ENCODE measurements at regions not wholly inside any gene's neighbourhood (a gene's known extent, or its start where the extent isn't known, plus 50 kb on each side); places are given as distances from the start of the nearest gene placed in this dataset.

- Histone ChIP-seq H3K9ac (ENCODE audit: low read depth, low read length) (no peak overlapping the region), H4K20me1 (ENCODE audit: insufficient read depth, low read length) (no peaks in the 10 kb centered on the region), H3K23ac (ENCODE audit: low read depth, low read length) (no peak overlapping the region), H3K9me3 (ENCODE audit: control insufficient read depth, insufficient read depth, low read length) (peaks cover 2% of the 10 kb centered on the region; the same call in 1 of the 2 replicates), H2BK15ac (ENCODE audit: low read depth, low read length) (no peak overlapping the region), H4K8ac (ENCODE audit: low read depth in 2 of 2, low read length in 2 of 2) (no peak overlapping the region), H2AFZ (replicated peaks; ENCODE audit: low read length, poor library complexity) (no peak overlapping the region), H4K91ac (ENCODE audit: insufficient read depth, low read depth, low read length) (no peak overlapping the region), H2AK5ac (ENCODE audit: low read depth, low read length) (no peak overlapping the region), H2BK120ac (ENCODE audit: low read depth, low read length) (no peak overlapping the region), H3K27me3 (ENCODE audit: control insufficient read depth, insufficient read depth, low read length) (no peaks in the 10 kb centered on the region), H2BK5ac (ENCODE audit: low read depth, low read length, poor library complexity, severe bottlenecking) (no peak overlapping the region), H3K27ac (ENCODE audit: insufficient read depth, low read length) (no peak overlapping the region), H3K4me2 (ENCODE audit: low read depth, low read length) (no peak overlapping the region), H3K9me1 (ENCODE audit: insufficient read depth, low read length) (no peaks in the 10 kb centered on the region), H3K79me1 (ENCODE audit: low read depth in 1 of 2, low read length in 2 of 2) (no peaks in the 10 kb centered on the region), H2AK9ac (replicated peaks; ENCODE audit: low read depth, low read length, poor library complexity) (no peak overlapping the region), H3K14ac (replicated peaks; ENCODE audit: low read depth, low read length) (no peak overlapping the region), H2BK20ac (ENCODE audit: low read depth, low read length) (no peak overlapping the region), H3K18ac (ENCODE audit: low read depth, low read length) (no peak overlapping the region), H3K4me3 (ENCODE audit: insufficient read depth, low read depth, low read length) (no peak overlapping the region), H3K4ac (ENCODE audit: low read depth, low read length) (no peak overlapping the region), H3K56ac (ENCODE audit: extremely low read depth, insufficient read depth, low read length) (no peak overlapping the region), H4K5ac (ENCODE audit: low read depth, low read length) (no peak overlapping the region), H3K4me1 (ENCODE audit: control insufficient read depth, insufficient read depth, low read length) (no peaks in the 10 kb centered on the region), H3K36me3 (ENCODE audit: control insufficient read depth, insufficient read depth, low read length) (no peaks in the 10 kb centered on the region)
- DNase-seq (no peak), ATAC-seq (ENCODE audit: low read depth) (no peak)
- in situ Hi-C loops (cut with MboI; ENCODE audit: low sequenced_read_pairs) = no loop called here
- POLR2A ChIA-PET (ENCODE audit: unreplicated experiment) = no interaction called here
- intact Hi-C loops (cut with micrococcal nuclease) = no loop called here
- CTCF ChIA-PET = no interaction called here
- no CpG with 5 or more reads among the region's 4 CpGs for WGBS, 2 experiments (ENCODE audit: extremely low coverage in 2 of 2, insufficient read length in 1 of 2)
- TF ChIP-seq RCOR1 (IDR thresholded peaks at IDR 0.05; ENCODE audit: insufficient replicate concordance, low read length) = no peak
- TF ChIP-seq BHLHE40 (IDR thresholded peaks at IDR 0.05; ENCODE audit: low read depth, low read length) = no peak
- TF ChIP-seq FOS (IDR thresholded peaks at IDR 0.05; ENCODE audit: low read depth, low read length) = no peak
- TF ChIP-seq RFX5 (IDR thresholded peaks at IDR 0.05; ENCODE audit: low read depth, low read length) = no peak
- TF ChIP-seq POLR2A (IDR thresholded peaks at IDR 0.05; ENCODE audit: low read depth, low read length) = no peak
- no peak for TF ChIP-seq CHD1 (IDR thresholded peaks at IDR 0.05; ENCODE audit: low read depth, low read length)
- no peak for TF ChIP-seq MAFK (IDR thresholded peaks at IDR 0.05; ENCODE audit: low read depth, low read length)
- BruUV-seq (replicated peaks) = no TSS peak
- dilution Hi-C loops (cut with HindIII; ENCODE audit: low sequenced_read_pairs, unreplicated experiment) = no loop called here
Observed at GRCh38 chr4:136183513-136183912, 1348.8 kb downstream of the PCDH18 start.

All from IMR-90 (cell line).